NOMO-1 (cell line): ENCODE measurements at regions not wholly inside any gene's neighbourhood (a gene's known extent, or its start where the extent isn't known, plus 50 kb on each side); places are given as distances from the start of the nearest gene placed in this dataset.
"Not testable (repeated sequence)": the region's sequence is repeated elsewhere in the genome, so short reads cannot be mapped to it uniquely, and the experiment has no call there.

Source experiments
- DNase-seq, 2 experiments: peaks; one replicate each; lab custom pipeline; 2025; ENCODE audit not compliant: unreplicated experiment in 2 of 2; lab: John Stamatoyannopoulos, UW

DNA sequence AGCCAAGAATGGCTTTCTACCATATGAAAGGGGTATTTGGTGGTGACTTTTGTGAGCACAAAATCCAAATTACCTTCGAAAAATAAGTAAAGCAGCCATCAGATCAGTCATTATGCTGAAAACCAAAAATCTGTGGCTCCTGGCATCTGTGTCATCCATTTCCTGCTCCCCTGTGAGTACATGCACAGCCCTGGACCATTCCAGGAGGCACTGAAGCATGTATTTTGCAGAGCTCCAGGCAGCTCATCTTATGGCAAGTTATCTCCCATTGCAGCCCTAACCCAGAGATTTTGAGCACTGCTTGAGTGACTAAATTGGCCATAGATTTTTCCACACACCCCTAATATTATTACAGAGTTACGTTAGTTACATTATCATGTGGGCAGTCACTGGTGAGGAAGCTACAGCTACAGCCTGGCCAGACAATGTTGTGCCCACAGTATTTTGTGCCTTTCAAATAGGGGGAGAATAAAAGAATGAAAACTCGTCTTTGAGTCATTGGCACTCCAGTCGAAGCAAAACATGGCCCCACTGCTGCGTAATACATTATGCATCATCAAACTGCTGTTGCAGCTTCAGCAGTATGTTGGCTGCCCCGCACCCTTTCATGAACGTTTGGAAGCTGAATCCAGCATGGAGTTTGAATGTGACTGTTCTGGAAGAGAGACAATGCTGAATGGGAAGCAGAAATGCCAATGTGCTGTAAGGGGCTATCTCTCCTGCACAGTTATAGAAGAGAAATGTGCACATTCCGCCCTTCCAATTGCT is 702.2 kb downstream of the RNF144A start:
- DNase-seq, result no peak

DNA sequence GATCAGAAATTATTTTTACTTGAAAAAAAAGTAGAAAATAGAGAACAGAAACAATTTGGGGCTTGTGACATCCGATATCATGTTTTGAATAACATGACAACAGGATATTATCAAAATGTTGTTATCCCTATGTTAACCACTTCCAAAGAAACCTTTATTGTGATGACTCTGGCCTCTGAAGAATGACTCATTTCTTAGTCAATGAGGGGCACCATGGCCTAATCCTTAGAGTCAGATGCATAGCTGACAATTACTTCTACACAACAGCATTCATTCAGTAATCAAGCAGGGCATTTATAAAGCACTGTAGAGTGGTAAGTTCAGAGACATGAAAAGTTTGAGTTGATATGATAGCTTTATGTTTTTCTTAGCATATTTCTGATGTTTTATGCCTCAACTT is 703.0 kb downstream of the RNF144A start:
- peak in 1 of 2 experiments; percentile 2 for DNase-seq

GRCh38 chr2:7621018-7621814 is 704.0 kb downstream of the RNF144A start:
- peak in 1 of 2 experiments; percentile 34 for DNase-seq

GRCh38 chr2:7625392-7626138 is 708.4 kb downstream of the RNF144A start:
- peak; percentile 10 to 65 for DNase-seq

DNA sequence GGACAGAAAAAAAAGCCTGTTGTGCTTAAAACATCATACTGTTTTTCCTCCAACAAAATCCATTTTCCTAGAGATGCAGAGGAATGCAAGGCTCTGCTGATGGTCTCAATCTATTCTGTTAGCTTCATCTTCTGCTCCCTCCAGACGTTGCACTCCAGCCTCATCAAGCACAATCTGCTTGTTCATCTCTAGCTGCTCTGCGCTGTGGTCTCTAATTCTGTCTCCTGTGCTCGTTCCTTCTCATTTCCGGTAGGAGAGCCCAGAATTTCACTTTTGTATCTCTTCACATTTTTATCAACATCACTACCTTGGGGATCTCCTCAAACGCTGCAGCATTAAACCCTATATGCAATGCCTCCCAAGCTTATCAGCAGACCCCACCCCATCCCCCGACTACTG is 708.9 kb downstream of the RNF144A start:
- no peak for DNase-seq

- no peak for DNase-seq
These were observed 710.4 kb downstream of the RNF144A start for GRCh38 chr2:7627583-7627982.

DNA sequence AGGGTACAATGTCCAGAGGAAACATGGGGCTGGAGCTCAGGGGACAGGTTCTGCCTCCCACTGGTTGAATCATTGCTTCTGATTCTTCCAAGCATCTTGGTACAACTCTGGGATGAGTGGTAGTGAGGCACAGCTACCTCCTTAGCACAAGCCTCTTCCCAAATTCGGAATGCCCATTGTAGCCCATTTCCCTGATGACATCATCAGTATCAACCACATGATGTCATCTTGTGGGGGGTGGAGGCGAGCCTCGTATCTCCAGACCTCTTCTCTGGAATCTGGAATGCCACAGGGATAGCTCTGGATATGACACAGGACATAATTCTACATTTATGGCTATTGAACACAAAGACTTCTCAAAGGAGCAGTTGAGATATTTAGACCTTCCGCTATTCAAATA is 715.2 kb downstream of the RNF144A start:
- no peak for DNase-seq

DNA sequence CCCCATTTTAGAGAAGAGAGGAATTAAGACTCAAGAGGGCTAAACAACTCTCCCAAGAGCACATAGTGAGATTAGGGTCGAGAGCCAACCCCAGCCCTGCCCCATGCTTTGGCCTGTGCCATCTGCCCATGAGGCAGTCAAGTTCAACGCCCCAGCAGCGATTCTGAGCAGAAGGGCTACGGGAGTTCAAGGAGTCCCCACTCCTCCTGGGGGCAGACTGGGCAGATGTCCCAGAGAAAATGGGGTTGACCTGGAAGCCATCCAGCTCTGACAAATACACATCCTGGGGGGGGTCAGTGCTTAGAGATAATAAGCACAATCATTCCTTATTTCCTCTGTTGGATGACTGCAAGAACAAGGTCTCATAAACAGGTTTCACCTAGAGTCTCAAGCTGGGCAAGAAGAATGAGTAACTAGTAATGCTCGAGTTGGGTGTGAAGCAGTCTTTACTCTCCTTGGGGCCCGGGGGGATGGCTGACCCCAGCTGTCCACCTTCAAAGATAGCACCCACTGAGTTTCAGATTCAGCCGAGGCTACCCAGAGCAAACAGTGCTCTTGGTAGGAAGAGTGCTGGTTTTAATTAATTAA is 716.4 kb downstream of the RNF144A start:
- no peak for DNase-seq

DNA sequence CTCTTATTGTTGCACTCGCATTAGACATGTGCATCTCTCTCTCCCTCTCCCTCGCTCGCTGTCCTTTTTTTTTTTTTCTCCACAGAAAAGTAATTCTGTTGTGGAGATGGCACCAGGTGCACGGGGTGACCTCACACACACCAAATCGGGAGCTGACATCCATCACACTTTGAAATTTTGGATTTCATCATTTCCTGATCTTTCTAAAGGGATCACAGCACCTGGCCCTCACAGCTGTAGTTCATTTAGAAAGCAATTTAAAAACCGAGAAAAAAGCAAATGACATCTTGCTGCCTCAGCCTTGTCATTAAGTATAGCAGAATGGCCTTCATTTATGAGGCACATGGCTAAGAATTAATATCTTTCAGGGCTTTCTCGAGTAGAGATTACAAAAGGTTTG is 717.2 kb downstream of the RNF144A start:
- no peak for DNase-seq

GRCh38 chr2:7639476-7639875 is 722.3 kb downstream of the RNF144A start:
- no peak for DNase-seq

- not testable (repeated sequence) for DNase-seq
These were observed 724.1 kb downstream of the RNF144A start for GRCh38 chr2:7641272-7641671.

DNA sequence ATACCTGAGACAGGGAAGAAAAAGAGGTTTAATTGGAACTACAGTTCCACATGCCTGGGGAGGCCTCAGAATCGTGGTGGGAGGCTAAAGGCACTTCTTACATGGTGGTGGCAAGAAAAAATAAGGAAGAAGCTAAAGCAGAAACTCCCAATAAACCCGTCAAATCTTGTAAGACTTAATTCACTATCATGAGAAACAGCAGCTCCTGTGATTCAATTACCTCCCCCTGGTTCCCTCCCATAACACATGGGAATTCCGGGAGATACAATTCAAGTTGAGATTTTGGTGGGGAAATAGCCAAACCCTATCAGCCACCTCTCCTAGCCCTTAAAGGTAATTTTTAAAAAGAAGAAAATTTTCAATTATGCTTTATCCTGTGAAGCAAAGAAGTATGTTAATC is 728.8 kb downstream of the RNF144A start:
- DNase-seq, result no peak

GRCh38 chr2:7646661-7647060 is 729.4 kb downstream of the RNF144A start:
- DNase-seq, result no peak

DNA sequence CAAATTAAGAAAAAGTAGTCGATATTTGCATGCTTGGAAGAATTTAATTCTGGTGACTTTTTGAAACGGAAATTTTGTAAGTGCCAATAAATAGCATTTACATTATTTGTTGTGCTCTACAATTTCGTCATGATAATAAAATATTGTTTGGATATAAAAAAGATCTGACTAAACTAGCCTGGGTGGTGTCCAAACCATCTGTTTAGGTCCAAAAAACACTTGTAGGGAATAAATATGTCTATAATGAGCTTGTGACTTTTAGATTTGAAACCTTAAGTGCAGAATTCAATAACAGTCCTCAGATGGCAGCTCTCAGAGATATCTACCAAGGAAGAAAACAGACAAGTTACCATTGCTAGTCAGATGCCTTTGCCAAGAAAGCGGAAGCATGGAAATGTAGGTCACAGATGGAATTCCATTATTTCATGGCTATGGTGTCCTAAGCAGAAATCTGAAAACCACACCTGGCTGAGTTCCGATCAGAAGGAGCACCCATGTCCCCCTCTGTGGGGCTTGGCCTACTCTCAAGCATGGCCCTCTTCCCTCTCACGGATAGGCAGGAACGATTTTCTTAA is 731.1 kb downstream of the RNF144A start:
- DNase-seq, result no peak

GRCh38 chr2:7649461-7650228 is 732.4 kb downstream of the RNF144A start:
- DNase-seq, result no peak

GRCh38 chr2:7653617-7654016 is 736.4 kb downstream of the RNF144A start:
- DNase-seq, result no peak

DNA sequence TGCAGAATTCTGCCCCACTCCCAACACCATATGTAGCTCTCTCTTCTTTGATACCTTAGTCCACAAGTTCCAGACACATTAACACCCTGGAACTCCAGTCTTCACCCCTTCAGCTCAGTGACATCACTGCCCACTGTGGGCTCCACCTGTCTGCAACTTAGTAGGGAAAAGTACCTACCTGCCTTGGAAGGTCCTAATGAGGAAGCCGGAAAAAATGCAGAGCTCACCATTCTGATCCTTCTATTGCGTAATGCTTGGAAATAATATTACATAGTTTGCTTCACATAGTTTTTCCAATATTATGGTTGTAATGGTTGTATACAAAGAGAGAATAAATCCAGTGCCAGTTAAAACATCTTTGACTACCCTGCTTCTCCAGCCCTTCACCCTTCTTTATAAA is 738.4 kb downstream of the RNF144A start:
- no peak for DNase-seq

- not testable (repeated sequence) for DNase-seq
These were observed 740.3 kb downstream of the RNF144A start for GRCh38 chr2:7657526-7657925.

GRCh38 chr2:7658486-7658885 is 741.3 kb downstream of the RNF144A start:
- no peak for DNase-seq

GRCh38 chr2:7660816-7661215 is 743.6 kb downstream of the RNF144A start:
- DNase-seq, result no peak
